ENCODE measurements at regions not wholly inside any gene's neighbourhood (a gene's known extent, or its start where the extent isn't known, plus 50 kb on each side); places are given as distances from the start of the nearest gene placed in this dataset.
"Not testable (repeated sequence)": the region's sequence is repeated elsewhere in the genome, so short reads cannot be mapped to it uniquely, and the experiment has no call there.

- DNase-seq (ENCODE audit: low read depth), result no peak
Observed at GRCh38 chr7:118418433-118418832, 193.9 kb downstream of the ANKRD7 start.

GRCh38 chr7:118420888-118421287 is 196.4 kb downstream of the ANKRD7 start:
- DNase-seq (ENCODE audit: low read depth), result no peak

GRCh38 chr7:118429141-118429540 is 204.6 kb downstream of the ANKRD7 start:
- no peak for DNase-seq (ENCODE audit: low read depth)

GRCh38 chr7:118436663-118437062 is 212.2 kb downstream of the ANKRD7 start:
- no peak for DNase-seq (ENCODE audit: low read depth)

GRCh38 chr7:118449030-118449429 is 224.5 kb downstream of the ANKRD7 start:
- not testable (repeated sequence) for DNase-seq (ENCODE audit: low read depth)

- no peak for DNase-seq (ENCODE audit: low read depth)
Observed at GRCh38 chr7:118449797-118450567, 225.5 kb downstream of the ANKRD7 start.

GRCh38 chr7:118452128-118452527 is 227.6 kb downstream of the ANKRD7 start:
- DNase-seq (ENCODE audit: low read depth), result no peak

GRCh38 chr7:118467381-118467780 is 242.9 kb downstream of the ANKRD7 start:
- DNase-seq (ENCODE audit: low read depth), result no peak

- DNase-seq (ENCODE audit: low read depth), result no peak
Observed at GRCh38 chr7:118472581-118472980, 248.1 kb downstream of the ANKRD7 start.

- DNase-seq (ENCODE audit: low read depth), result no peak
Observed at GRCh38 chr7:118473271-118473670, 248.8 kb downstream of the ANKRD7 start.

- no peak for DNase-seq (ENCODE audit: low read depth)
Observed at GRCh38 chr7:118476036-118476435, 251.5 kb downstream of the ANKRD7 start.

- DNase-seq (ENCODE audit: low read depth), result no peak
Observed at GRCh38 chr7:118477036-118477435, 252.5 kb downstream of the ANKRD7 start.

GRCh38 chr7:118478236-118478635 is 253.7 kb downstream of the ANKRD7 start:
- no peak for DNase-seq (ENCODE audit: low read depth)

GRCh38 chr7:118478931-118479330 is 254.4 kb downstream of the ANKRD7 start:
- DNase-seq (ENCODE audit: low read depth), result no peak

- no peak for DNase-seq (ENCODE audit: low read depth)
Observed at GRCh38 chr7:118492466-118492865, 268.0 kb downstream of the ANKRD7 start.

GRCh38 chr7:118496138-118496644 is 271.7 kb downstream of the ANKRD7 start:
- DNase-seq (ENCODE audit: low read depth), result no peak

- DNase-seq (ENCODE audit: low read depth), result no peak
Observed at GRCh38 chr7:118502235-118502634, 277.7 kb downstream of the ANKRD7 start.

GRCh38 chr7:118511146-118511545 is 286.6 kb downstream of the ANKRD7 start:
- DNase-seq (ENCODE audit: low read depth), result no peak

- DNase-seq (ENCODE audit: low read depth), result no peak
Observed at GRCh38 chr7:118517275-118517674, 292.8 kb downstream of the ANKRD7 start.

GRCh38 chr7:118525020-118525419 is 300.5 kb downstream of the ANKRD7 start:
- no peak for DNase-seq (ENCODE audit: low read depth)

- DNase-seq (ENCODE audit: low read depth), result no peak
Observed at GRCh38 chr7:118531566-118531965, 307.1 kb downstream of the ANKRD7 start.

- DNase-seq (ENCODE audit: low read depth), result no peak
Observed at GRCh38 chr7:118559207-118559606, 334.7 kb downstream of the ANKRD7 start.

- DNase-seq (ENCODE audit: low read depth), result no peak
Observed at GRCh38 chr7:118563311-118563710, 338.8 kb downstream of the ANKRD7 start.

GRCh38 chr7:118572604-118573003 is 348.1 kb downstream of the ANKRD7 start:
- DNase-seq (ENCODE audit: low read depth), result no peak

Measured in activated T-cell treated with anti-CD3 and anti-CD28 coated beads for 24 hours (primary cell).